ENCODE measurements at regions not wholly inside any gene's neighbourhood (a gene's known extent, or its start where the extent isn't known, plus 50 kb on each side); places are given as distances from the start of the nearest gene placed in this dataset.

DNA sequence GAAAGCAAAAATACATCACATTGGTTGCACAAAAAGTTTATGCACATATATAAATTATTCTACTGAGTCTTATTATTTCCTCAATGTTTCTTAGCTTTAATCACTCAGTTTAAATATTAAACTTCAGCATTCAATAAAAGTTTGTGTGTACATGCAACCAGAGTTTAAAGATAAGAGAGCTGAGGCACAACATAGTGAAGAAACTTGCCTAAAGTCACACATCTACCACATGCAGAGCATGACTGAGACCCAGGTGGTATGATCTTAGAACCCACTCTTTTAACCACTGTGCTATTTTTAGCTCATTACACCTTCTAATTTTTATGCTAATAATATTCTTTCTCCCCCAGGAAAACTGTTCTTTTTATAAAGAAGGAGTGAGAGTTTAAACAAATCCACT is 96.1 kb upstream of the GOLIM4 start:
- H3K27me3 Mint-ChIP-seq (ENCODE audit: insufficient read depth), result peaks cover 2% of the 10 kb centered on the region
- H3K4me1 Mint-ChIP-seq (ENCODE audit: low read depth), result no peaks in the 10 kb centered on the region
- H3K36me3 Mint-ChIP-seq (ENCODE audit: low read depth), result no peaks in the 10 kb centered on the region
- H3K27ac Mint-ChIP-seq, result no peak overlapping the region
- H3K9me3 Mint-ChIP-seq, result no peaks in the 10 kb centered on the region
- no peak for DNase-seq
- TF ChIP-seq, protein P1, sequence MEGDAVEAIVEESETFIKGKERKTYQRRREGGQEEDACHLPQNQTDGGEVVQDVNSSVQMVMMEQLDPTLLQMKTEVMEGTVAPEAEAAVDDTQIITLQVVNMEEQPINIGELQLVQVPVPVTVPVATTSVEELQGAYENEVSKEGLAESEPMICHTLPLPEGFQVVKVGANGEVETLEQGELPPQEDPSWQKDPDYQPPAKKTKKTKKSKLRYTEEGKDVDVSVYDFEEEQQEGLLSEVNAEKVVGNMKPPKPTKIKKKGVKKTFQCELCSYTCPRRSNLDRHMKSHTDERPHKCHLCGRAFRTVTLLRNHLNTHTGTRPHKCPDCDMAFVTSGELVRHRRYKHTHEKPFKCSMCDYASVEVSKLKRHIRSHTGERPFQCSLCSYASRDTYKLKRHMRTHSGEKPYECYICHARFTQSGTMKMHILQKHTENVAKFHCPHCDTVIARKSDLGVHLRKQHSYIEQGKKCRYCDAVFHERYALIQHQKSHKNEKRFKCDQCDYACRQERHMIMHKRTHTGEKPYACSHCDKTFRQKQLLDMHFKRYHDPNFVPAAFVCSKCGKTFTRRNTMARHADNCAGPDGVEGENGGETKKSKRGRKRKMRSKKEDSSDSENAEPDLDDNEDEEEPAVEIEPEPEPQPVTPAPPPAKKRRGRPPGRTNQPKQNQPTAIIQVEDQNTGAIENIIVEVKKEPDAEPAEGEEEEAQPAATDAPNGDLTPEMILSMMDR (IDR thresholded peaks at IDR 0.05), result no peak
- no peak overlapping the region for H3K4me3 Mint-ChIP-seq

DNA sequence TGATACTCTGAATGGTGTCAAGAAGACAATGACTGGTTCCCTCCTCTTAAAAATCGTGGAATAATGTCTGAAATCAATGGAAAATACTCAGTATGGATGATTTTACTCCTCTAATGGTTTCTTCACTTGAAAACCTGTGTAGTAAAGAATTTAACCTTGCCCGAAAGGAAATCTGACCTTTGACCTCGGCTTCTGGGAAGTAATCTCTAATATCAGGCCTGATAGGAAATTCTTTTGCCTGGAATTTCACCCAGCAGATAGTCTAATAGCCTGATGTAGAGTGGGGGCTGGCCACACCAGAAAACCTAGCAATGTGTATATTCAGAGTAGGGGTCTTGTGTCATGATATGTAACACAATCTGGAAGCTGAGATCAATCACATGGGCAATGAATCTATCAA is 91.5 kb upstream of the GOLIM4 start:
- Mint-ChIP-seq H3K27me3 (ENCODE audit: insufficient read depth) (peaks cover 2% of the 10 kb centered on the region; the same call in 1 of the 2 replicates), H3K36me3 (ENCODE audit: low read depth) (no peaks in the 10 kb centered on the region), H3K9me3 (no peaks in the 10 kb centered on the region), H3K4me1 (ENCODE audit: low read depth) (no peaks in the 10 kb centered on the region), H3K4me3 (no peak overlapping the region), H3K27ac (no peak overlapping the region)
- no peak for DNase-seq
- TF ChIP-seq, protein P1 (IDR thresholded peaks at IDR 0.05), result no peak

DNA sequence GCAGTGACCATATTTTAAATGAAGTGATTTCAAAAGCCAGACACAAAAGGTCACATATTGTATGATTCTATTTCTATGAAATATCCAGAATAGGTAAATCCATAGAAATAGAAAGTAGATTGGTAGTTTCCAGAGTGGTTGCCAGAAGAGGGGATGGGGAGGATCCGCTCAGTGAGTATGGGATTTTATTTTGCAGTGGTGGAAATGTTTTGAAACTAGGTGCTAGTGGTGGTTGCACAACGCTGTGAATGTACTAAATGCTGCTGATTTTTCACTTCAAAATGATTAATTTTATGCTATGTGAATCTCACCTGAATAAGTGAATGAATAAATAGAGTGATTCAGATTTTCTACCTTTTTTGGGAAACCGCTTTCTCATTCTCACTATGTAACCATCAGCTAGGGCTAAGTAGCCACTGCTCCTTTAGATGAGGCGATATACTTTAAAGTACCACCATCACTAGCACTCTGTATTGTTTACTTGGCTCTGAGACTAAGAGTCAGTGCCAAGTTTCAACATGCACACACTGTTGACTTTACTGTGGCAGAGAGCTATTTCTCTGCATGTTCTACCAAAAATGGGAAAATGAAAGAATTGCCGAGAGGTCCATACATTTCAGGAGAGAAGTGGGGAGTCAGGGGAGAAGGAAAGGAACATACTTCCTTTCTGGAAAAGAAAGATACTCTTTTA is 90.7 kb upstream of the GOLIM4 start:
- Mint-ChIP-seq H3K4me1 (ENCODE audit: low read depth) (no peaks in the 10 kb centered on the region), H3K27ac (no peak overlapping the region), H3K27me3 (ENCODE audit: insufficient read depth) (peaks cover 2% of the 10 kb centered on the region; the same call in 1 of the 2 replicates), H3K4me3 (no peak overlapping the region), H3K9me3 (no peaks in the 10 kb centered on the region), H3K36me3 (ENCODE audit: low read depth) (no peaks in the 10 kb centered on the region)
- TF ChIP-seq, protein P1 (IDR thresholded peaks at IDR 0.05), result no peak
- DNase-seq, result no peak

DNA sequence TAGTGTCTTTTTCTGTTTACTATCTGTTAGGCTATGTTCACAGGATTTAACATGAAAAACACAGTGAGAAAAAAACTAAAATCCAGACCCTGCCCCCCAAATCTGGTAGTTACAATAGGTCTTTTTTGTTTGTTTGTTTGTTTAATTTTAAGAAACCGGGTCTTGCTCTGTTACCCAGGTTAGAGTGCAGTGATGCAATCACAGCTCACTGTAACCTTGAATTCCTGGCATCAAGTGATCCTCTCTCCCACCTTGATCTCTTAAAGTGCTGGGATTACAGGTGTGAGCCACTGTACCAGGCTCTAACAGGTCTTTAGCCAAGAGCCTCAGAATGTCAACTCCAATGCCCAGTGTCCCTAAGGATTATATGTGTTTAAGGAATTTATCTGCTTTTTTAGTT is 88.0 kb upstream of the GOLIM4 start:
- H3K9me3 Mint-ChIP-seq, result no peaks in the 10 kb centered on the region
- H3K4me3 Mint-ChIP-seq, result no peak overlapping the region

DNA sequence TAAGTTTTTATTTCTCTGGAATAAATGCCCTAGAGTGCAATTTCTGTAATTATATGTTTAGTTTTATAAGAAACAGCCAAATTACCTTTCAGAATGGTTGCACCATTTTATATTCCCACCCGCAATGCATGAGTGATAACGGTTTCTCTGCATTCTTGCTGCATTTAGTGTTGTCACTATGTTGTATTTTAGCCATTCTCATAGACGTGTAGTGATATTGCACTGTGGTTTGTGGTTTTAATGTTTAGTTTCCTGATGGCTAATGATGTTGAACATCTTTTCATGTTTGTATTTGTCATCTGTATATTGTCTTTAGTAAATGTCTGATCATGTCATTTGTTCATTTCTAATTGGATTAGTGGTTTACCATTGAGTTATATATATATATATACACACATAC is 73.0 kb upstream of the GOLIM4 start:
- no peaks in the 10 kb centered on the region for H3K36me3 Mint-ChIP-seq (ENCODE audit: low read depth)
- no peak for DNase-seq
- no peak overlapping the region for H3K4me3 Mint-ChIP-seq
- TF ChIP-seq, protein P1 (IDR thresholded peaks at IDR 0.05), result no peak
- no peaks in the 10 kb centered on the region for H3K9me3 Mint-ChIP-seq
- no peak overlapping the region for H3K27ac Mint-ChIP-seq
- peaks cover 22% of the 10 kb centered on the region for H3K4me1 Mint-ChIP-seq (ENCODE audit: low read depth)
- peaks cover 7% of the 10 kb centered on the region for H3K27me3 Mint-ChIP-seq (ENCODE audit: insufficient read depth)

More for the DNA sequence above, 88.0 kb upstream of the GOLIM4 start:
- H3K27ac Mint-ChIP-seq, result no peak overlapping the region
- no peak for DNase-seq
- no peaks in the 10 kb centered on the region for H3K4me1 Mint-ChIP-seq (ENCODE audit: low read depth)
- TF ChIP-seq, protein P1 (IDR thresholded peaks at IDR 0.05), result no peak
- no peaks in the 10 kb centered on the region for H3K27me3 Mint-ChIP-seq (ENCODE audit: insufficient read depth)
- no peaks in the 10 kb centered on the region for H3K36me3 Mint-ChIP-seq (ENCODE audit: low read depth)
